Liver (tissue), 8 donors: ENCODE measurements at regions not wholly inside any gene's neighbourhood (a gene's known extent, or its start where the extent isn't known, plus 50 kb on each side); places are given as distances from the start of the nearest gene placed in this dataset.

Experiments used
- DNase-seq: peaks from one replicate; pipeline ENCODE4 v3.0.0-alpha.2; 2017; ENCODE audit warnings: low spot score
- H3K27ac ChIP-seq, 2 donors: one replicate each; pipeline ENCODE4 v1.7.0; 2013; ENCODE audit warnings: inconsistent platforms in 2 of 2, low read length in 2 of 2, control low read depth in 1 of 2, low read depth in 1 of 2, mild to moderate bottlenecking in 1 of 2
- H3K27me3 ChIP-seq, 4 donors: one replicate each; pipeline versions ENCODE4 v1.6.1 to v1.7.0; 2013; ENCODE audit warnings: low read length in 3 of 4, inconsistent platforms in 1 of 4, mild to moderate bottlenecking in 1 of 4, moderate library complexity in 1 of 4; ENCODE audit not compliant: control insufficient read depth in 4 of 4, insufficient read depth in 4 of 4
- H3K36me3 ChIP-seq, 4 donors: one replicate each; pipeline versions ENCODE4 v1.6.1 to v1.7.0; 2013; ENCODE audit warnings: low read length in 3 of 4, mild to moderate bottlenecking in 3 of 4, low read depth in 1 of 4, moderate library complexity in 1 of 4; ENCODE audit not compliant: control insufficient read depth in 4 of 4, insufficient read depth in 3 of 4
- H3K4me1 ChIP-seq, 4 donors: one replicate each; pipeline versions ENCODE4 v1.6.1 to v1.7.0; 2013; ENCODE audit warnings: low read length in 3 of 4, mild to moderate bottlenecking in 3 of 4, moderate library complexity in 1 of 4; ENCODE audit not compliant: control insufficient read depth in 4 of 4, insufficient read depth in 4 of 4
- H3K4me3 ChIP-seq, 3 donors: one replicate each; pipeline versions ENCODE4 v1.6.1 to v1.7.0; 2013; ENCODE audit warnings: low read length in 3 of 3, control low read depth in 1 of 3, low read depth in 1 of 3, mild to moderate bottlenecking in 1 of 3
- H3K9ac ChIP-seq, 2 donors: one replicate each; pipeline ENCODE4 v1.7.0; 2013; ENCODE audit warnings: low read length in 2 of 2, mild to moderate bottlenecking in 2 of 2, moderate library complexity in 2 of 2, control low read depth in 1 of 2, low read depth in 1 of 2
- H3K9me3 ChIP-seq, 4 donors: one replicate each; pipeline versions ENCODE4 v1.6.1 to v1.7.0; 2013; ENCODE audit warnings: low read length in 3 of 4; ENCODE audit not compliant: control insufficient read depth in 4 of 4
- EGR1 ChIP-seq, 2 donors: IDR thresholded peaks; 2 replicates each; pipeline ENCODE4 v1.6.1; 2016 to 2018; ENCODE audit warnings: antibody characterized with exemption in 2 of 2, low read depth in 2 of 2
- FOXA1 ChIP-seq: IDR thresholded peaks from 2 replicates; pipeline ENCODE4 v1.6.1; 2016; ENCODE audit warnings: antibody characterized with exemption
- FOXA2 ChIP-seq: IDR thresholded peaks from 2 replicates; pipeline ENCODE4 v1.6.1; 2016; ENCODE audit warnings: antibody characterized with exemption
- GABPA ChIP-seq, 2 donors: IDR thresholded peaks in 1 of 2; conservative IDR thresholded peaks in 1 of 2; 2 replicates each; pipeline ENCODE4 v1.6.1; 2016; ENCODE audit warnings: antibody characterized with exemption in 2 of 2, mild to moderate bottlenecking in 1 of 2, moderate library complexity in 1 of 2
- HNF4A ChIP-seq, 2 donors: conservative IDR thresholded peaks; 2 replicates each; pipeline ENCODE4 v1.6.1; 2016; ENCODE audit warnings: antibody characterized with exemption in 2 of 2, mild to moderate bottlenecking in 2 of 2
- HNF4G ChIP-seq: IDR thresholded peaks from 2 replicates; pipeline ENCODE4 v1.6.1; 2016; ENCODE audit warnings: antibody characterized with exemption
- JUND ChIP-seq, 2 donors: IDR thresholded peaks; 2 replicates each; pipeline ENCODE4 v1.6.1; 2016; ENCODE audit warnings: antibody characterized with exemption in 2 of 2
- NR2F2 ChIP-seq: IDR thresholded peaks from 2 replicates; pipeline ENCODE4 v1.6.1; 2016; ENCODE audit warnings: antibody characterized with exemption
- RAD21 ChIP-seq, 2 donors: IDR thresholded peaks; 2 replicates each; pipeline ENCODE4 v1.6.1; 2016; ENCODE audit warnings: antibody characterized with exemption in 2 of 2, mild to moderate bottlenecking in 2 of 2
- RXRA ChIP-seq, 2 donors: IDR thresholded peaks; 2 replicates each; pipeline ENCODE4 v1.6.1; 2017 to 2018; ENCODE audit warnings: antibody characterized with exemption in 2 of 2, mild to moderate bottlenecking in 1 of 2
- SP1 ChIP-seq: IDR thresholded peaks from 2 replicates; pipeline ENCODE4 v1.6.1; 2018; ENCODE audit warnings: antibody characterized with exemption, mild to moderate bottlenecking
- TAF1 ChIP-seq: conservative IDR thresholded peaks from 2 replicates; pipeline ENCODE4 v1.6.1; 2016; ENCODE audit warnings: antibody characterized with exemption, mild to moderate bottlenecking
- YY1 ChIP-seq: IDR thresholded peaks from 2 replicates; pipeline ENCODE4 v1.6.1; 2016; ENCODE audit warnings: antibody characterized with exemption, mild to moderate bottlenecking
- WGBS: extraction: QIAGEN DNeasy Blood & Tissue Kit; methylation state at CpG from one replicate; pipeline ENCODE4 v1.1.7; 2013; 5-methylcytosine and 5-hydroxymethylcytosine counted together
- TF ChIP-seq, protein P1 (sequence below): IDR thresholded peaks from 2 replicates; pipeline ENCODE4 v1.6.1; 2016; ENCODE audit warnings: antibody characterized with exemption
- TF ChIP-seq, protein P2 (sequence below): IDR thresholded peaks from 2 replicates; pipeline ENCODE4 v1.6.1; 2016; ENCODE audit warnings: antibody characterized with exemption, mild to moderate bottlenecking
- TF ChIP-seq, protein P3 (sequence below): fragments of 150-350 bp; IDR thresholded peaks from 2 replicates; pipeline ENCODE4 v1.5.1; 2017; ENCODE audit warnings: improper control_type of control experiment, low read depth, low read length; ENCODE audit not compliant: missing input control
- TF ChIP-seq, protein P4 (sequence below): IDR thresholded peaks from 2 replicates; pipeline ENCODE4 v1.6.1; 2016; ENCODE audit warnings: antibody characterized with exemption
- TF ChIP-seq, protein P5 (sequence below): IDR thresholded peaks from 2 replicates; pipeline ENCODE4 v1.6.1; 2016; ENCODE audit warnings: antibody characterized with exemption
- donor health status: healthy.
- donor health status: healthy.
- donor health status: healthy.
- donor health status: healthy.
- donor health status: healthy.

DNA sequence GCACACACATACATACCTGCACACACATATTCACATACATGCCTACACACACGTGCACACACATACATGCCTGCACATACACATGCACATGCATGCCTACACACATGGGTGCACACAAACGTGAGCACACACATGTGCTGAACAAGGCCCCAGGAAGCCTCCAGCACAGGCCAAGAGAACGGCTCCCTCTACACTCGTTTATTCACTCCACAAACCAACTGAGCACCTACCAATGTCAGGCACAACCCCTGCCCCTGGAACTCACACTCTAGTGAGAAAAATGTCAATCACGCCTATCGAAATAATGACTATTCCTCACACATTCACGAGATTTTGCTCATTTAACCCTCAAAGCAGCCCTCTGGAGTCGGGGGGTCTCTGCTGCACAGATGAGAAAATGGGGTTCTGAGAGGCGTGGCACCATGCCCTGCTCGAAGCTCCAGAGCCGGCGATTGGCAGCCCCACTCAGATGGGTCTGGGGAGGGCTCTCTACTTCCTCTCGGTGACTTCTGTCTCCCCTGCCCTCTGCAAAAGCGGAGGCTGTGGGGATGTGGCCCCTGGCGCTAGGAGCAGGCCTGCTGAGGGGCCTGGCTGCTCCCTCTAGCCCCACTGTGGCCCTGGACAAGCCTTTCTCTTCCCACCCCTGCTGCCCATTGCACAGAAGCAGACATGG lies 90.2 kb upstream of the RUNX3 start (continued):
- TF ChIP-seq RXRA (IDR thresholded peaks at IDR 0.05) (no peak), SP1 (no peak), JUND (IDR thresholded peaks at IDR 0.05) (no peak)

DNA sequence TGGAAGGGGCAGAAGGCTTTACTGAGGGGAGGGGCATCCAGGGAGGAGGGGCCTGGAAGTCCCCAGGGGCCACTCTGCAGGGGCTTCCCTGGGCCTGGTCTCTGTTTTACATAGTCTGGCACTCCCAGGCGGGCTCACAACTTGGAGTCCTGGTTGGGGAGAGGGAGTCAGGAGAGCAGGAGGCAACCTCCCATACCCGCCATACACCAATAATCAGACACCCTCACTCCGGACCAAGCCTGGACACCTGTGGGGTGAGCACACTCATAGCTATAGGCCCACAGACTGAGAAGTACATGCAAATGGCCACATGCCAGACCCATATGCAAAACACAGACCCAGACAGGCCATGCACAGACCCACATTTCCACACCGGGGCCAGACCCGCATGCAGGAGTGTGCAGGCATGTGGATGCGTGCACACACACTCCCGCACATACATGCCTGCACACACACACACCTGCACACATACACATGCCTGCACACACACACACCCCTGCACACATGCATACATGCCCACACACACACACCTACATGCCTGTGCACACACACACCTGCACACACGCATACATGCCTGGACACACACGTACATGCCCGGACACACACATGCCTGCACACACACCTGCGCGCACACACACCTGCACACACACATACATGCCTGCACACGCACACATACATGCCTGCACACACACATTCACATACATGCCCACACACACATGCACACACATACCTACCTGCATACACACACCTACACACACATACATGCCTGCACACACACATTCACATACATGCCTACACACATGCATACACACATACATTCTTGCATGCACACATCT lies 89.5 kb upstream of the RUNX3 start:
- WGBS = 93% methylated on average over 13 of the region's 13 CpGs
- no peaks in the 10 kb centered on the region for H3K9me3 ChIP-seq
- TF ChIP-seq SP1 (no peak), RAD21 (IDR thresholded peaks at IDR 0.05) (no peak), TAF1 (no peak), HNF4A (conservative IDR thresholded peaks at IDR 0.05) (no peak), FOXA2 (no peak), EGR1 (IDR thresholded peaks at IDR 0.05; ENCODE audit: low read depth in 2 of 2) (no peak), NR2F2 (no peak), FOXA1 (no peak), HNF4G (no peak), RXRA (IDR thresholded peaks at IDR 0.05) (no peak), GABPA (IDR thresholded peaks at IDR 0.05 in 1 of 2, conservative IDR thresholded peaks at IDR 0.05 in 1 of 2) (no peak), JUND (IDR thresholded peaks at IDR 0.05) (no peak), YY1 (no peak)
- TF ChIP-seq, protein P1, sequence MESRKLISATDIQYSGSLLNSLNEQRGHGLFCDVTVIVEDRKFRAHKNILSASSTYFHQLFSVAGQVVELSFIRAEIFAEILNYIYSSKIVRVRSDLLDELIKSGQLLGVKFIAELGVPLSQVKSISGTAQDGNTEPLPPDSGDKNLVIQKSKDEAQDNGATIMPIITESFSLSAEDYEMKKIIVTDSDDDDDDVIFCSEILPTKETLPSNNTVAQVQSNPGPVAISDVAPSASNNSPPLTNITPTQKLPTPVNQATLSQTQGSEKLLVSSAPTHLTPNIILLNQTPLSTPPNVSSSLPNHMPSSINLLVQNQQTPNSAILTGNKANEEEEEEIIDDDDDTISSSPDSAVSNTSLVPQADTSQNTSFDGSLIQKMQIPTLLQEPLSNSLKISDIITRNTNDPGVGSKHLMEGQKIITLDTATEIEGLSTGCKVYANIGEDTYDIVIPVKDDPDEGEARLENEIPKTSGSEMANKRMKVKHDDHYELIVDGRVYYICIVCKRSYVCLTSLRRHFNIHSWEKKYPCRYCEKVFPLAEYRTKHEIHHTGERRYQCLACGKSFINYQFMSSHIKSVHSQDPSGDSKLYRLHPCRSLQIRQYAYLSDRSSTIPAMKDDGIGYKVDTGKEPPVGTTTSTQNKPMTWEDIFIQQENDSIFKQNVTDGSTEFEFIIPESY = no peak
- TF ChIP-seq, protein P2, sequence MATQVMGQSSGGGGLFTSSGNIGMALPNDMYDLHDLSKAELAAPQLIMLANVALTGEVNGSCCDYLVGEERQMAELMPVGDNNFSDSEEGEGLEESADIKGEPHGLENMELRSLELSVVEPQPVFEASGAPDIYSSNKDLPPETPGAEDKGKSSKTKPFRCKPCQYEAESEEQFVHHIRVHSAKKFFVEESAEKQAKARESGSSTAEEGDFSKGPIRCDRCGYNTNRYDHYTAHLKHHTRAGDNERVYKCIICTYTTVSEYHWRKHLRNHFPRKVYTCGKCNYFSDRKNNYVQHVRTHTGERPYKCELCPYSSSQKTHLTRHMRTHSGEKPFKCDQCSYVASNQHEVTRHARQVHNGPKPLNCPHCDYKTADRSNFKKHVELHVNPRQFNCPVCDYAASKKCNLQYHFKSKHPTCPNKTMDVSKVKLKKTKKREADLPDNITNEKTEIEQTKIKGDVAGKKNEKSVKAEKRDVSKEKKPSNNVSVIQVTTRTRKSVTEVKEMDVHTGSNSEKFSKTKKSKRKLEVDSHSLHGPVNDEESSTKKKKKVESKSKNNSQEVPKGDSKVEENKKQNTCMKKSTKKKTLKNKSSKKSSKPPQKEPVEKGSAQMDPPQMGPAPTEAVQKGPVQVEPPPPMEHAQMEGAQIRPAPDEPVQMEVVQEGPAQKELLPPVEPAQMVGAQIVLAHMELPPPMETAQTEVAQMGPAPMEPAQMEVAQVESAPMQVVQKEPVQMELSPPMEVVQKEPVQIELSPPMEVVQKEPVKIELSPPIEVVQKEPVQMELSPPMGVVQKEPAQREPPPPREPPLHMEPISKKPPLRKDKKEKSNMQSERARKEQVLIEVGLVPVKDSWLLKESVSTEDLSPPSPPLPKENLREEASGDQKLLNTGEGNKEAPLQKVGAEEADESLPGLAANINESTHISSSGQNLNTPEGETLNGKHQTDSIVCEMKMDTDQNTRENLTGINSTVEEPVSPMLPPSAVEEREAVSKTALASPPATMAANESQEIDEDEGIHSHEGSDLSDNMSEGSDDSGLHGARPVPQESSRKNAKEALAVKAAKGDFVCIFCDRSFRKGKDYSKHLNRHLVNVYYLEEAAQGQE = no peak
- TF ChIP-seq, protein P3, sequence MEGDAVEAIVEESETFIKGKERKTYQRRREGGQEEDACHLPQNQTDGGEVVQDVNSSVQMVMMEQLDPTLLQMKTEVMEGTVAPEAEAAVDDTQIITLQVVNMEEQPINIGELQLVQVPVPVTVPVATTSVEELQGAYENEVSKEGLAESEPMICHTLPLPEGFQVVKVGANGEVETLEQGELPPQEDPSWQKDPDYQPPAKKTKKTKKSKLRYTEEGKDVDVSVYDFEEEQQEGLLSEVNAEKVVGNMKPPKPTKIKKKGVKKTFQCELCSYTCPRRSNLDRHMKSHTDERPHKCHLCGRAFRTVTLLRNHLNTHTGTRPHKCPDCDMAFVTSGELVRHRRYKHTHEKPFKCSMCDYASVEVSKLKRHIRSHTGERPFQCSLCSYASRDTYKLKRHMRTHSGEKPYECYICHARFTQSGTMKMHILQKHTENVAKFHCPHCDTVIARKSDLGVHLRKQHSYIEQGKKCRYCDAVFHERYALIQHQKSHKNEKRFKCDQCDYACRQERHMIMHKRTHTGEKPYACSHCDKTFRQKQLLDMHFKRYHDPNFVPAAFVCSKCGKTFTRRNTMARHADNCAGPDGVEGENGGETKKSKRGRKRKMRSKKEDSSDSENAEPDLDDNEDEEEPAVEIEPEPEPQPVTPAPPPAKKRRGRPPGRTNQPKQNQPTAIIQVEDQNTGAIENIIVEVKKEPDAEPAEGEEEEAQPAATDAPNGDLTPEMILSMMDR = no peak
- TF ChIP-seq, protein P4, sequence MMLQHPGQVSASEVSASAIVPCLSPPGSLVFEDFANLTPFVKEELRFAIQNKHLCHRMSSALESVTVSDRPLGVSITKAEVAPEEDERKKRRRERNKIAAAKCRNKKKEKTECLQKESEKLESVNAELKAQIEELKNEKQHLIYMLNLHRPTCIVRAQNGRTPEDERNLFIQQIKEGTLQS = no peak
- TF ChIP-seq, protein P5, sequence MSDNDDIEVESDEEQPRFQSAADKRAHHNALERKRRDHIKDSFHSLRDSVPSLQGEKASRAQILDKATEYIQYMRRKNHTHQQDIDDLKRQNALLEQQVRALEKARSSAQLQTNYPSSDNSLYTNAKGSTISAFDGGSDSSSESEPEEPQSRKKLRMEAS = no peak
- no peaks in the 10 kb centered on the region for H3K4me1 ChIP-seq
- no peak overlapping the region for H3K27ac ChIP-seq
- H3K27me3 ChIP-seq = no peaks in the 10 kb centered on the region
- no peaks in the 10 kb centered on the region for H3K36me3 ChIP-seq
- H3K9ac ChIP-seq = no peak overlapping the region
- H3K4me3 ChIP-seq = no peak overlapping the region
- DNase-seq = no peak
